ENCODE measurements at regions not wholly inside any gene's neighbourhood (a gene's known extent, or its start where the extent isn't known, plus 50 kb on each side); places are given as distances from the start of the nearest gene placed in this dataset.
A peak's percentile ranks its signal among the peaks of the same experiment; 100 is the strongest.
"Not testable (repeated sequence)": the region's sequence is repeated elsewhere in the genome, so short reads cannot be mapped to it uniquely, and the experiment has no call there.

DNA sequence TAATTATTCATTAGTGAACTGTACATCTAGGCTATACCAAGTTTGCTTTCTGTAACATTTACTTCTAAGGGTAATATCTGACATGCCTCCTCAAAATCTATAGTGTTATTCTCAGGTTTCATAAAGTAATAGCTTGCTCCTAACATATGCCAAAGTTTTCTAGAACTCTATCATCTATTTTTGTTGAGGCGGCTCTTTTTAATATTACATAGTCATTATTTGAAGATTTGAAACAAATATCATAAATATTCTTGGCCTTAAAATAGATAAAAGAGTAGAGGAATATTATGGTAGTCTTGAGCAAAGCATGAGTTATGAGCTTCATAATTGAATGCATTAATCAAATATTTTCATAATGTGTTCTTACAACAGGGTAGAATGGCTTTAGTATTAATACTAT is 327.2 kb upstream of the KCND2 start:
- ChIA-PET POLR2A (ENCODE audit: low non-redundant PET) (no interaction called here), CTCF (no interaction called here)
- no peak for DNase-seq (ENCODE audit: low spot score)
- TF ChIP-seq, protein P1, sequence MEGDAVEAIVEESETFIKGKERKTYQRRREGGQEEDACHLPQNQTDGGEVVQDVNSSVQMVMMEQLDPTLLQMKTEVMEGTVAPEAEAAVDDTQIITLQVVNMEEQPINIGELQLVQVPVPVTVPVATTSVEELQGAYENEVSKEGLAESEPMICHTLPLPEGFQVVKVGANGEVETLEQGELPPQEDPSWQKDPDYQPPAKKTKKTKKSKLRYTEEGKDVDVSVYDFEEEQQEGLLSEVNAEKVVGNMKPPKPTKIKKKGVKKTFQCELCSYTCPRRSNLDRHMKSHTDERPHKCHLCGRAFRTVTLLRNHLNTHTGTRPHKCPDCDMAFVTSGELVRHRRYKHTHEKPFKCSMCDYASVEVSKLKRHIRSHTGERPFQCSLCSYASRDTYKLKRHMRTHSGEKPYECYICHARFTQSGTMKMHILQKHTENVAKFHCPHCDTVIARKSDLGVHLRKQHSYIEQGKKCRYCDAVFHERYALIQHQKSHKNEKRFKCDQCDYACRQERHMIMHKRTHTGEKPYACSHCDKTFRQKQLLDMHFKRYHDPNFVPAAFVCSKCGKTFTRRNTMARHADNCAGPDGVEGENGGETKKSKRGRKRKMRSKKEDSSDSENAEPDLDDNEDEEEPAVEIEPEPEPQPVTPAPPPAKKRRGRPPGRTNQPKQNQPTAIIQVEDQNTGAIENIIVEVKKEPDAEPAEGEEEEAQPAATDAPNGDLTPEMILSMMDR (conservative IDR thresholded peaks at IDR 0.05; ENCODE audit: low read depth): no peak
- no peak overlapping the region for H3K27ac ChIP-seq

DNA sequence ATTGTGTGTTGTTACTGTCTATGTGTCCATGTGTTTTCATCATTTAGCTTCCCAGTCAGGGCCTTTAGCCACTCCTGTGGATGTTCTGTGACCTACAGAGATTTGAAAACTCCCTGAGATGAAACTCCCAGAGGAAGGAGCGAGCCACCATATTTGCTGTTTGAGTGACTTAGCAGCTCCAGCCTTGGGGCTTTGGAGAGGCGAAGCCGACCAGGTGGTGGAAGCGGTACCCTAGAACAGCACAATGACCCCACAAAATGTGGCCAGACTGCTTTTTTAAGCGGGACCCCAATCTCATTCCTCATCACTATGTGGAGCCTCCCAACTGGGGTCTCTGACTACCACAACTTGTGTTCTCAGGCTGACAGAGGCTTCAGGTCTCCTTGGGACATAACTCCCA is 323.9 kb upstream of the KCND2 start:
- POLR2A ChIA-PET (ENCODE audit: low non-redundant PET): no interaction called here
- CTCF ChIA-PET: interaction anchor here (0.5 to 0.6 kb wide), 2 partner anchors 610 to 776 kb away, joined by 3 read pairs; no protein-coding TSS in a partner anchor
- H3K27ac ChIP-seq: no peak overlapping the region
- no peak for DNase-seq (ENCODE audit: low spot score)
- TF ChIP-seq, protein P1 (conservative IDR thresholded peaks at IDR 0.05; ENCODE audit: low read depth): no peak

DNA sequence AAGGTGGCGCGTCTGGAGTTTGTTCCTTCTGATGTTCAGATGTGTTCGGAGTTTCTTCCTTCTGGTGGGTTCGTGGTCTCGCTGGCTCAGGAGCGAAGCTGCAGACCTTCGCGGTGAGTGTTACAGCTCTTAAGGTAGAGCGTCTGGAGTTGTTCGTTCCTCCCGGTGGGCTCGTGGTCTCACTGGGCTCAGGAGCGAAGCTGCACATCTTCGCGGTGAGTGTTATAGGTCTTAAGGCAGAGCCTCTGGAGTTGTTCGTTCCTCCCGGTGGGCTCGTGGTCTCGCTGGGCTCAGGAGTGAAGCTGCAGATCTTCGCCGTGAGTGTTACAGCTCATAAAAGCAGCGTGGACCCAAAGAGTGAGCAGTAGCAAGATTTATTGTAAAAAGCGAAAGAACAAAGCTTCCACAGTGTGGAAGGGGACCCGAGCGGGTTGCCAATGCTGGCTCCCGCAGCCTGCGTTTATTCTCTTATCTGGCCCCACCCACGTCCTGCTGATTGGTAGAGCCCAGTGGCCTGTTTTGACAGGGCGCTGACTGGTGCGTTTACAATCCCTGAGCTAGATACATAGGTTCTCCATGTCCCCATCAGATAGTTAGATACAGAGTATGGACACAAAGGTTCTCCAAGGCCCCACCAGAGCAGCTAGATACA is 322.5 kb upstream of the KCND2 start:
- DNase-seq (ENCODE audit: low spot score); POLR2A ChIA-PET (ENCODE audit: low non-redundant PET); H3K27ac ChIP-seq: not testable (repeated sequence)
- CTCF ChIA-PET: interaction anchor here (0.5 kb wide), 1 partner anchor 808 kb away, joined by 4 read pairs; no protein-coding TSS in a partner anchor

DNA sequence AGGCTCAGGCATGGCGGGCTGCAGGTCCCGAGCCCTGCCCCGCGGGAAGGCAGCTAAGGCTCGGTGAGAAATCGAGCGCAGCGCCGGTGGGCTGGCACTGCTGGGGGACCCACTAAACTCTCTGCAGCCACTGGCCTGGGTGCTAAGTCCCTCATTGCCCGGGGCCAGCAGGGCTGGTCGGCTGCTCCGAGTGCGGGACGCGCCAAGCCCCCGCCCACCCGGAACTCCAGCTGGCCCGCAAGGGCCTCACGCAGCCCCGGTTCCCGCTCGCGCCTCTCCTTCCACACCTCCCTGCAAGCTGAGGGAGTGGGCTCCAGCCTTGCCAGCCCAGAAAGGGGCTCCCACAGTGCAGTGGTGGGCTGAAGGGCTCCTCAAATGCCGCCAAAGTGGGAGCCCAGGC is 321.4 kb upstream of the KCND2 start:
- POLR2A ChIA-PET (ENCODE audit: low non-redundant PET); CTCF ChIA-PET; DNase-seq (ENCODE audit: low spot score); H3K27ac ChIP-seq: not testable (repeated sequence)

DNA sequence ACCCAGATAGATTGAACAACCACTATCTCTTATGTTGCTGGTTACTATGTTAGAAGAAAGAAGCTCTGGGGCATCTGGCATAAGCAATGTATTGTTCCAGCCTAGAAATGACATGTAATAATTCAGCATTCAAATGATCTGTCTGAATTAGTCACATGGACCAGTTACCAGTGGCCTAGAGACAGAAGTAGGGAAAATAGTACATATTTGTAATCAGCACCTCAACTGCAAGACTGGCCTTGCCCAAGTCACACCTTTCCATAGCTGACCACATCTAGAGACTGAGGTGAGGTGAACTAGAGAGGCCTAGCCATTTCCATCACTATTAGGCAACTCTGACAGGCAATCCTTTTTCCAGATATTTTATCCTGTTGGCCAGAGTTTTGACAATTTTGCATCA is 315.6 kb upstream of the KCND2 start:
- no peak for DNase-seq (ENCODE audit: low spot score)
- POLR2A ChIA-PET (ENCODE audit: low non-redundant PET): no interaction called here
- CTCF ChIA-PET: no interaction called here
- TF ChIP-seq, protein P1 (conservative IDR thresholded peaks at IDR 0.05; ENCODE audit: low read depth): no peak
- H3K27ac ChIP-seq: no peak overlapping the region

DNA sequence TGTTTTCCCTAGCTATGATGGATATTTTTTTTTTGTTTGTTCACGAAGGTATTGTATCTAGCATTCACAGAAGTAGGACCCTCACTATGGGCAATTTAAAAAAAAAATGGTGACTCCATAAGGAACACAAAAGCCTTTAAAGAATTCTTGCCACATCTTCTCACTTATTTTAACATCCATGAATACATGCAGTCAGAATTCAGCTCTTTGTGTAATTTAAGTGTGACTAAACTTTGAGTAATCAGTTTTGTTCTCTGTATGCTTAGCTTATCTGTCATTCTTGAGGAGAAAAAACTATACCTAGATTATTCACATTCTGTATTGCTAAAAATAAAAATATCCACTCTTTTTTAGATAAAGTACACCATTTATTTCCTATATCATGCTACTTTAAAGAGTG is 313.2 kb upstream of the KCND2 start:
- peak; percentile 6 for DNase-seq (ENCODE audit: low spot score)
- ChIA-PET CTCF (interaction anchor here (0.6 to 0.7 kb wide), 2 partner anchors 70 to 765 kb away, joined by 4 to 5 read pairs; no protein-coding TSS in a partner anchor), POLR2A (ENCODE audit: low non-redundant PET) (no interaction called here)
- no peak overlapping the region for H3K27ac ChIP-seq
- TF ChIP-seq, protein P1 (conservative IDR thresholded peaks at IDR 0.05; ENCODE audit: low read depth): no peak

DNA sequence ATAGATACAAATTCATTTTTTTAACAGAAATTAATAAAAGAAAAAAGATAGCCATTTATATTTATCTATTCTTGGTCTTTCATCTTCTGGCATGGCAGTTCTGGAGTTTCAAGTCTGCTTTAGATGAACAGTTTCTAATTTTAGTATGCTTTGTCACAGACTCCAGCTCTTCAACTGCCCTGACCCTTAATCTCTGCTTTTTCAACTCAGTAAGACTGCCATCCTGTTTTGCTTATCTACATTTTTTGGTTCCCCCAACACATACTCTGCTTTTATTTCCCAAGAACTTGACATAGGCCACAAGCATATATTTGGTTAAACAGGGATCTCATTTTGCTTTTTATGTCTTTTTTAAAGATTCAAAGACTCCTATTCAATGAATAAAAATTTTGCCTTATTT is 309.3 kb upstream of the KCND2 start:
- no peak overlapping the region for H3K27ac ChIP-seq
- CTCF ChIA-PET: no interaction called here
- POLR2A ChIA-PET (ENCODE audit: low non-redundant PET): no interaction called here
- TF ChIP-seq, protein P1 (conservative IDR thresholded peaks at IDR 0.05; ENCODE audit: low read depth): no peak
- DNase-seq (ENCODE audit: low spot score): no peak

DNA sequence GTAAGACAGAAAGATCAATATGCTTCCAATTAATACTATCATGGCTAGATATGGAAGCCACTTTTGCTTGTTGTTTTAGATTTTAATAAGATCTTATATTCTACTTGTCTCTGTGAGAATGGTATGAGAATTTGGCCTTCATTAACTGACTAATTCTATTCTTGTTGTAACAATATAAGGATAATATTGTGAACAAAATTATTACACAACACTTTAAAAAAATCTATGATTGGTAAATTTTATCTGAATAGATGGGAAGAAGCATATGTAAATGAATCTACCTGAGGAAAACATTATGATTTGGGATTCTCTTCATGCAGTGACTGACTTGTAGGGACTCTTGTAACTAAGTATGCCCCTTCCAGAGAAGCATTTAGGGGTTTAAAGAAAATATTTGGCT is 308.9 kb upstream of the KCND2 start:
- TF ChIP-seq, protein P1 (conservative IDR thresholded peaks at IDR 0.05; ENCODE audit: low read depth): no peak
- DNase-seq (ENCODE audit: low spot score): no peak
- ChIA-PET CTCF (no interaction called here), POLR2A (ENCODE audit: low non-redundant PET) (no interaction called here)
- H3K27ac ChIP-seq: no peak overlapping the region

Measured in RWPE1 (cell line).